WTC11 (cell line): ENCODE measurements at regions not wholly inside any gene's neighbourhood (a gene's known extent, or its start where the extent isn't known, plus 50 kb on each side); places are given as distances from the start of the nearest gene placed in this dataset.

ENCODE experiments used
- ATF1 ChIP-seq: sonication (generic); formaldehyde crosslinking; IDR thresholded peaks from 2 replicates; pipeline ENCODE4 v1.8.1; 2023; ENCODE audit warnings: mild to moderate bottlenecking, moderate library complexity, missing genetic modification reagents
- FOXJ3 ChIP-seq: sonication (generic); formaldehyde crosslinking; IDR thresholded peaks from 2 replicates; pipeline ENCODE4 v1.9.0; 2021; ENCODE audit warnings: missing genetic modification reagents, mild to moderate bottlenecking, borderline replicate concordance
- FOXK1 ChIP-seq: sonication (generic); formaldehyde crosslinking; IDR thresholded peaks from 2 replicates; pipeline ENCODE4 v1.8.0; 2022; ENCODE audit warnings: mild to moderate bottlenecking, moderate library complexity, missing genetic modification reagents
- NFYB ChIP-seq: sonication (generic); formaldehyde crosslinking; conservative IDR thresholded peaks from 2 replicates; pipeline ENCODE4 v1.8.0; 2022; ENCODE audit warnings: low read depth, missing genetic modification reagents
- ZNF138 ChIP-seq: sonication (generic); formaldehyde crosslinking; conservative IDR thresholded peaks from 2 replicates; pipeline ENCODE4 v1.8.1; 2022; ENCODE audit warnings: mild to moderate bottlenecking, moderate library complexity, missing genetic modification reagents
- TF ChIP-seq, protein P1 (sequence below): fragments of 200-600 bp; IDR thresholded peaks from 2 replicates; pipeline ENCODE4 v1.8.0; 2022; ENCODE audit warnings: antibody characterized with exemption
- TF ChIP-seq, protein P2 (sequence below): sonication (generic); formaldehyde crosslinking; IDR thresholded peaks from 2 replicates; pipeline ENCODE4 v1.8.1; 2023; ENCODE audit warnings: mild to moderate bottlenecking, missing genetic modification reagents
- TF ChIP-seq, protein P3 (sequence below): sonication (generic); formaldehyde crosslinking; IDR thresholded peaks from 2 replicates; pipeline ENCODE4 v1.8.0; 2022; ENCODE audit warnings: mild to moderate bottlenecking, missing genetic modification reagents
- TF ChIP-seq, protein P4 (sequence below): sonication (generic); formaldehyde crosslinking; IDR thresholded peaks from 2 replicates; pipeline ENCODE4 v1.8.0; 2022; ENCODE audit warnings: mild to moderate bottlenecking, missing genetic modification reagents

DNA sequence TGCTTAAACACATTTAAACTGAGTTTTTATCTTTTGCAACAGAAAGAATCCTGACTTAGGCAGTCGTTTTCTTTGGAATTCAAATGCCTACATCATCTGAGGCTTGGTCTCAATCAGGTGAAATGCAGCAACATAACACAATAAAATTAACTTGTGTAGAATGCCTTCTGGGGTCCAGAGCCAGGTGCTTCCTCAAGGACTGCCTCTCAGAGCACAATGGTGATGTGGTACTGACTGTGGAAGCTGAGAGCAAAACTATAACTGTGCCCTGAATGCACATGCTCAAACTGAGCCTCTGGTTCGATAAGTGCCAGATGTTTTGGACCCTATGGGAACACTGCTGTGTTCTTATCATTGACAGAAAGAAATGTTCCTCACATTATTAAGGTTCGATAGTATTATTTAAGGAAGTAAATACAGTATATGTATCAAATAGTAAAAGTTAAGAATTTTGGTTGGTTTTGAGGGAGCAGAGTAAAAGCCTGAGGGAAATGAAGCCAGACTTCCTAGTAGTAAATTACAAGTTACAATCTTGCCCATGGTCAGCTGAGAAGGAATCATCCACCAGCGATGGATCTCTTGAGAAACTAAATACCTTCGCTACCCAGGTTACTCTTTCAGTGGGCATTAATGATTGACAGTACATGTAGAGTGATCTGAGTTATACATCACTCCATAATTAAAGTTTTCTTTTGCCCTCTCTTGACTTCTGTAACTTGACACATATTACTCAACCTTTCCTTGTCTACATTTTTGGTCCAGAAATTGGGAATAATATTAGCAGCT lies 122.9 kb upstream of the ATP2B1 start:
- TF ChIP-seq, protein P1, sequence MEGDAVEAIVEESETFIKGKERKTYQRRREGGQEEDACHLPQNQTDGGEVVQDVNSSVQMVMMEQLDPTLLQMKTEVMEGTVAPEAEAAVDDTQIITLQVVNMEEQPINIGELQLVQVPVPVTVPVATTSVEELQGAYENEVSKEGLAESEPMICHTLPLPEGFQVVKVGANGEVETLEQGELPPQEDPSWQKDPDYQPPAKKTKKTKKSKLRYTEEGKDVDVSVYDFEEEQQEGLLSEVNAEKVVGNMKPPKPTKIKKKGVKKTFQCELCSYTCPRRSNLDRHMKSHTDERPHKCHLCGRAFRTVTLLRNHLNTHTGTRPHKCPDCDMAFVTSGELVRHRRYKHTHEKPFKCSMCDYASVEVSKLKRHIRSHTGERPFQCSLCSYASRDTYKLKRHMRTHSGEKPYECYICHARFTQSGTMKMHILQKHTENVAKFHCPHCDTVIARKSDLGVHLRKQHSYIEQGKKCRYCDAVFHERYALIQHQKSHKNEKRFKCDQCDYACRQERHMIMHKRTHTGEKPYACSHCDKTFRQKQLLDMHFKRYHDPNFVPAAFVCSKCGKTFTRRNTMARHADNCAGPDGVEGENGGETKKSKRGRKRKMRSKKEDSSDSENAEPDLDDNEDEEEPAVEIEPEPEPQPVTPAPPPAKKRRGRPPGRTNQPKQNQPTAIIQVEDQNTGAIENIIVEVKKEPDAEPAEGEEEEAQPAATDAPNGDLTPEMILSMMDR = no peak
- TF ChIP-seq, protein P2, sequence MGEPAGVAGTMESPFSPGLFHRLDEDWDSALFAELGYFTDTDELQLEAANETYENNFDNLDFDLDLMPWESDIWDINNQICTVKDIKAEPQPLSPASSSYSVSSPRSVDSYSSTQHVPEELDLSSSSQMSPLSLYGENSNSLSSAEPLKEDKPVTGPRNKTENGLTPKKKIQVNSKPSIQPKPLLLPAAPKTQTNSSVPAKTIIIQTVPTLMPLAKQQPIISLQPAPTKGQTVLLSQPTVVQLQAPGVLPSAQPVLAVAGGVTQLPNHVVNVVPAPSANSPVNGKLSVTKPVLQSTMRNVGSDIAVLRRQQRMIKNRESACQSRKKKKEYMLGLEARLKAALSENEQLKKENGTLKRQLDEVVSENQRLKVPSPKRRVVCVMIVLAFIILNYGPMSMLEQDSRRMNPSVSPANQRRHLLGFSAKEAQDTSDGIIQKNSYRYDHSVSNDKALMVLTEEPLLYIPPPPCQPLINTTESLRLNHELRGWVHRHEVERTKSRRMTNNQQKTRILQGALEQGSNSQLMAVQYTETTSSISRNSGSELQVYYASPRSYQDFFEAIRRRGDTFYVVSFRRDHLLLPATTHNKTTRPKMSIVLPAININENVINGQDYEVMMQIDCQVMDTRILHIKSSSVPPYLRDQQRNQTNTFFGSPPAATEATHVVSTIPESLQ (CRISPR knock-in tag) = no peak
- no peak for TF ChIP-seq NFYB (CRISPR knock-in tag)
- TF ChIP-seq FOXK1 = no peak
- TF ChIP-seq, protein P3, sequence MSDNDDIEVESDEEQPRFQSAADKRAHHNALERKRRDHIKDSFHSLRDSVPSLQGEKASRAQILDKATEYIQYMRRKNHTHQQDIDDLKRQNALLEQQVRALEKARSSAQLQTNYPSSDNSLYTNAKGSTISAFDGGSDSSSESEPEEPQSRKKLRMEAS (CRISPR knock-in tag) = no peak
- TF ChIP-seq, protein P4, sequence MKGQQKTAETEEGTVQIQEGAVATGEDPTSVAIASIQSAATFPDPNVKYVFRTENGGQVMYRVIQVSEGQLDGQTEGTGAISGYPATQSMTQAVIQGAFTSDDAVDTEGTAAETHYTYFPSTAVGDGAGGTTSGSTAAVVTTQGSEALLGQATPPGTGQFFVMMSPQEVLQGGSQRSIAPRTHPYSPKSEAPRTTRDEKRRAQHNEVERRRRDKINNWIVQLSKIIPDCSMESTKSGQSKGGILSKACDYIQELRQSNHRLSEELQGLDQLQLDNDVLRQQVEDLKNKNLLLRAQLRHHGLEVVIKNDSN (CRISPR knock-in tag) = no peak
- TF ChIP-seq FOXJ3 (CRISPR knock-in tag) = no peak
- TF ChIP-seq ZNF138 = no peak
- no peak for TF ChIP-seq ATF1 (CRISPR knock-in tag)
